PC-9 (cell line): ENCODE measurements at regions not wholly inside any gene's neighbourhood (a gene's known extent, or its start where the extent isn't known, plus 50 kb on each side); places are given as distances from the start of the nearest gene placed in this dataset.

Experiments used
- BruUV-seq: library from RNA; stranded (reverse); fragments of 400-500 nt; replicated peaks from 2 replicates; lab custom pipeline; 2021; lab: Mats Ljungman, UMichigan
- CTCF ChIA-PET: fragments of 300-600 bp; sonication (Branson Sonifier 250); formaldehyde crosslinking; loops from one replicate; lab custom pipeline; 2022; ENCODE audit warnings: antibody characterized with exemption; lab: Charles Lee
- POLR2A ChIA-PET: fragments of 300-600 bp; sonication (Branson Sonifier 250); formaldehyde crosslinking; loops from one replicate; lab custom pipeline; 2022; ENCODE audit warnings: antibody characterized with exemption; ENCODE audit not compliant: unreplicated experiment; lab: Charles Lee
- DNase-seq, 2 experiments: peaks; one replicate each; pipeline versions ENCODE4 v3.0.0 to v3.0.0-alpha.2; 2015 to 2022; ENCODE audit warnings: mixed read lengths in 1 of 2
- H2AFZ ChIP-seq: fragments of 200-600 bp; sonication (generic); 2 replicates; pipeline ENCODE4 v1.8.1; 2017; ENCODE audit warnings: antibody characterized with exemption
- H3F3A ChIP-seq: fragments of 200-600 bp; sonication (generic); 2 replicates; pipeline ENCODE4 v1.8.1; 2017; ENCODE audit warnings: antibody characterized with exemption, mild to moderate bottlenecking, low read depth; ENCODE audit not compliant: insufficient read depth
- H3K27ac ChIP-seq: fragments of 200-600 bp; sonication (generic); 2 replicates; pipeline ENCODE4 v1.6.1; 2016; ENCODE audit warnings: mixed run types
- H3K27me3 ChIP-seq: fragments of 200-600 bp; sonication (generic); 2 replicates; pipeline ENCODE4 v1.6.1; 2016; ENCODE audit warnings: low read depth, mixed run types; ENCODE audit not compliant: insufficient read depth
- H3K36me3 ChIP-seq: fragments of 200-600 bp; sonication (generic); 2 replicates; pipeline ENCODE4 v1.6.1; 2016; ENCODE audit warnings: low read depth, mixed run types
- H3K4me1 ChIP-seq: fragments of 200-600 bp; sonication (generic); replicated peaks from 2 replicates; pipeline ENCODE4 v1.6.1; 2016; ENCODE audit warnings: mixed run types; ENCODE audit not compliant: insufficient read depth
- H3K4me2 ChIP-seq: fragments of 200-600 bp; sonication (generic); 2 replicates; pipeline ENCODE4 v1.6.1; 2017; ENCODE audit warnings: mixed run types
- H3K4me3 ChIP-seq: fragments of 200-600 bp; sonication (generic); 2 replicates; pipeline ENCODE4 v1.6.1; 2016; ENCODE audit warnings: mixed run types
- H3K79me2 ChIP-seq: fragments of 200-600 bp; sonication (generic); 2 replicates; pipeline ENCODE4 v1.6.1; 2017; ENCODE audit warnings: low read depth, mixed run types
- H3K9me2 ChIP-seq: fragments of 200-600 bp; sonication (generic); 2 replicates; pipeline ENCODE4 v1.8.1; 2017; ENCODE audit warnings: mild to moderate bottlenecking; ENCODE audit not compliant: insufficient read depth
- H3K9me3 ChIP-seq: fragments of 200-600 bp; sonication (generic); 2 replicates; pipeline ENCODE4 v1.8.1; 2016; ENCODE audit warnings: low read depth; ENCODE audit not compliant: insufficient read depth
- H4K20me1 ChIP-seq: fragments of 200-600 bp; sonication (generic); 2 replicates; pipeline ENCODE4 v1.8.1; 2017; ENCODE audit not compliant: insufficient read depth
- EZH2 ChIP-seq: fragments of 200-600 bp; sonication (generic); IDR thresholded peaks from 2 replicates; pipeline ENCODE4 v1.8.0; 2017; ENCODE audit warnings: antibody characterized with exemption, low read depth
- intact Hi-C: fragments of 100-400 bp; cut with micrococcal nuclease; formaldehyde crosslinking; loops from one replicate; pipeline ENCODE4 v1.10.0; 2022; ENCODE audit not compliant: unreplicated experiment
- TF ChIP-seq, protein P1 (sequence below): fragments of 200-600 bp; sonication (generic); conservative IDR thresholded peaks from 2 replicates; pipeline ENCODE4 v1.6.1; 2017; ENCODE audit warnings: mixed run types, antibody characterized with exemption, mild to moderate bottlenecking, moderate library complexity

GRCh38 chr6:22078288-22078687 lies 218.5 kb downstream of the PRL start:
- BruUV-seq, result no TSS peak
- Histone ChIP-seq H3K9me3 (no peaks in the 10 kb centered on the region), H3F3A (no peaks in the 10 kb centered on the region), H3K27me3 (no peaks in the 10 kb centered on the region), H3K4me3 (no peak overlapping the region), H3K79me2 (no peaks in the 10 kb centered on the region), H2AFZ (no peak overlapping the region), H3K27ac (no peak overlapping the region), H3K36me3 (no peaks in the 10 kb centered on the region), H4K20me1 (no peaks in the 10 kb centered on the region), H3K4me1 (no peaks in the 10 kb centered on the region), H3K9me2 (no peaks in the 10 kb centered on the region), H3K4me2 (no peak overlapping the region)
- POLR2A ChIA-PET, result no interaction called here
- TF ChIP-seq EZH2, result no peak
- TF ChIP-seq, protein P1, sequence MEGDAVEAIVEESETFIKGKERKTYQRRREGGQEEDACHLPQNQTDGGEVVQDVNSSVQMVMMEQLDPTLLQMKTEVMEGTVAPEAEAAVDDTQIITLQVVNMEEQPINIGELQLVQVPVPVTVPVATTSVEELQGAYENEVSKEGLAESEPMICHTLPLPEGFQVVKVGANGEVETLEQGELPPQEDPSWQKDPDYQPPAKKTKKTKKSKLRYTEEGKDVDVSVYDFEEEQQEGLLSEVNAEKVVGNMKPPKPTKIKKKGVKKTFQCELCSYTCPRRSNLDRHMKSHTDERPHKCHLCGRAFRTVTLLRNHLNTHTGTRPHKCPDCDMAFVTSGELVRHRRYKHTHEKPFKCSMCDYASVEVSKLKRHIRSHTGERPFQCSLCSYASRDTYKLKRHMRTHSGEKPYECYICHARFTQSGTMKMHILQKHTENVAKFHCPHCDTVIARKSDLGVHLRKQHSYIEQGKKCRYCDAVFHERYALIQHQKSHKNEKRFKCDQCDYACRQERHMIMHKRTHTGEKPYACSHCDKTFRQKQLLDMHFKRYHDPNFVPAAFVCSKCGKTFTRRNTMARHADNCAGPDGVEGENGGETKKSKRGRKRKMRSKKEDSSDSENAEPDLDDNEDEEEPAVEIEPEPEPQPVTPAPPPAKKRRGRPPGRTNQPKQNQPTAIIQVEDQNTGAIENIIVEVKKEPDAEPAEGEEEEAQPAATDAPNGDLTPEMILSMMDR, result no peak
- no peak for DNase-seq
- CTCF ChIA-PET, result no interaction called here
- intact Hi-C loops, result no loop called here

DNA sequence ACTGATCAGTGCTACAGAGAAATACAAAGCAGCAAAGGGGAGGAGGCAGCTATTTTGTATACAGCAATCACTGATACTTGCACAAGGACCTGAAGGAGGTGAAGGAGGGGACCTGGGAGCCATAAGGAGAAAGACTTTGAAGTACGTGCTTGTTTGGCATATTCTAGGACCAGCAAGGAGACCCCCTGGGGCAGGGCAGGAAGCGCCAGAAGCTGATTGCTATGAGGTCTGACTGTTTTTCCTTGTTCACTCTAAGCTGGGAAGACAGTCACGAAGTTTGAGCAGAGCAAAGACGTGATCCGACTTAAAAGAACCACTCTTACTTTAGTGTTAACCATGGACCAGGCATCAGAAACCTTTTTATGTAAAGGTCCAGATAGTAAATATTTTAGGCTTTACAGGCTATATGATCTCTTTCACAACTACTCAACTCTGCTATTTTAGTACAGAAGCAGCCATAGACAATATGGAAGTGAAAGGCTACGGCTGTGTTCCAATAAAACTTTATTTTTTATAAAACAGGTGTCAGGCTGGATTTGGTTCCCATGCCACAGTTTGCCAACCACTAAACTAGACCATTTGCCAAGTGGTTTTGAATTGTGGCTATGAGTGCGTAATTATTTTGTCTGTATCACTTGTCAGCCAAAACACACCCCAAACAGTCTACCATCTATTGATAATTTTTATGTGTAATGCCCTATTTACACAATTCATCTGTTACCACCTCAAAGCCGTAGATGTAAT lies 217.9 kb downstream of the PRL start:
- no peak overlapping the region for H2AFZ ChIP-seq
- BruUV-seq, result no TSS peak
- H3K79me2 ChIP-seq, result no peaks in the 10 kb centered on the region
- peaks cover 2% of the 10 kb centered on the region; the same call in 1 of the 2 replicates for H3K9me2 ChIP-seq
- intact Hi-C loops, result no loop called here
- H3K4me3 ChIP-seq, result no peak overlapping the region
- TF ChIP-seq, protein P1, result no peak
- TF ChIP-seq EZH2, result no peak
- no peak for DNase-seq
- H3K27me3 ChIP-seq, result no peaks in the 10 kb centered on the region
- H3K9me3 ChIP-seq, result no peaks in the 10 kb centered on the region
- no peaks in the 10 kb centered on the region for H3K4me1 ChIP-seq
- no peak overlapping the region for H3K27ac ChIP-seq
- H4K20me1 ChIP-seq, result no peaks in the 10 kb centered on the region
- ChIA-PET CTCF (no interaction called here), POLR2A (no interaction called here)
- no peaks in the 10 kb centered on the region for H3F3A ChIP-seq
- no peak overlapping the region for H3K4me2 ChIP-seq
- H3K36me3 ChIP-seq, result no peaks in the 10 kb centered on the region

DNA sequence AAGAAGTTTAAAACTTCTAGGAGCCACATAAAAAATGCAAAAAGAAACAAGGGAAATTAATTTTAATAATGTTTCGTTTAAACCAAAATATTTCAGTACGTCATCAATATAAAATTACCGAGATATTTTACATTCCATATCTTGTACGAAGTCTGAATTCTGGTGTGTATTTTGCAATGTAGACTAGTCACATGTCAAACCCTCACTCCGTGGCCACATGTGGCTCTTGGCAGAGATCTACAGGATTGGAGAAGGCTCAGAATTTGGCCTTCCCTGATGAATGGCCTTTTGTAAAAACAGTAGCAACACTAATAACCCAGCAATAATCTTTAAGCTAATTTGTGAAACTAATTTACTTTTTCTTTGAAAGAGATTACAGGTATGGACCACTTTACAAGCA lies 217.1 kb downstream of the PRL start:
- Histone ChIP-seq H3K27me3 (no peaks in the 10 kb centered on the region), H3F3A (no peaks in the 10 kb centered on the region), H3K9me3 (no peaks in the 10 kb centered on the region), H3K9me2 (peaks cover 4% of the 10 kb centered on the region; the same call in 1 of the 2 replicates), H3K4me3 (no peak overlapping the region), H3K36me3 (no peaks in the 10 kb centered on the region), H3K4me2 (no peak overlapping the region), H3K79me2 (no peaks in the 10 kb centered on the region), H2AFZ (no peak overlapping the region), H4K20me1 (no peaks in the 10 kb centered on the region), H3K27ac (no peak overlapping the region), H3K4me1 (no peaks in the 10 kb centered on the region)
- ChIA-PET POLR2A (no interaction called here), CTCF (no interaction called here)
- TF ChIP-seq EZH2, result no peak
- no TSS peak for BruUV-seq
- DNase-seq, result no peak
- intact Hi-C loops, result no loop called here
